ENCODE measurements at regions not wholly inside any gene's neighbourhood (a gene's known extent, or its start where the extent isn't known, plus 50 kb on each side); places are given as distances from the start of the nearest gene placed in this dataset.

- H3K9me3 ChIP-seq (ENCODE audit: control insufficient read depth, low read depth, low read length): no peaks in the 10 kb centered on the region
- H3K14ac ChIP-seq (ENCODE audit: insufficient read depth, low read length): no peak overlapping the region
- H4K91ac ChIP-seq (ENCODE audit: insufficient read length, low read depth, low read length): no peak overlapping the region
- no peak overlapping the region for H3K23ac ChIP-seq (ENCODE audit: insufficient read length, low read depth, low read length)
- no peak overlapping the region for H3T11ph ChIP-seq (ENCODE audit: low read length)
- H2AFZ ChIP-seq (ENCODE audit: low read length): no peak overlapping the region
- no peak overlapping the region for H2BK5ac ChIP-seq (ENCODE audit: insufficient read length, low read length)
- no peak overlapping the region for H2BK12ac ChIP-seq (ENCODE audit: insufficient read length, low read depth, low read length)
- no peaks in the 10 kb centered on the region for H3K79me2 ChIP-seq (ENCODE audit: insufficient read depth, low read length)
- no CpG with 5 or more reads among the region's 4 CpGs for WGBS (ENCODE audit: extremely low coverage, insufficient read length, low lambda C conversion rate)
- no peak overlapping the region for H2AK5ac ChIP-seq (ENCODE audit: insufficient read length, low read length)
- no peaks in the 10 kb centered on the region for H3K23me2 ChIP-seq (ENCODE audit: insufficient read length, low read depth, low read length, poor library complexity, severe bottlenecking)
- H4K5ac ChIP-seq (ENCODE audit: insufficient read length, low read depth, low read length): no peak overlapping the region
- TF ChIP-seq, protein P1, sequence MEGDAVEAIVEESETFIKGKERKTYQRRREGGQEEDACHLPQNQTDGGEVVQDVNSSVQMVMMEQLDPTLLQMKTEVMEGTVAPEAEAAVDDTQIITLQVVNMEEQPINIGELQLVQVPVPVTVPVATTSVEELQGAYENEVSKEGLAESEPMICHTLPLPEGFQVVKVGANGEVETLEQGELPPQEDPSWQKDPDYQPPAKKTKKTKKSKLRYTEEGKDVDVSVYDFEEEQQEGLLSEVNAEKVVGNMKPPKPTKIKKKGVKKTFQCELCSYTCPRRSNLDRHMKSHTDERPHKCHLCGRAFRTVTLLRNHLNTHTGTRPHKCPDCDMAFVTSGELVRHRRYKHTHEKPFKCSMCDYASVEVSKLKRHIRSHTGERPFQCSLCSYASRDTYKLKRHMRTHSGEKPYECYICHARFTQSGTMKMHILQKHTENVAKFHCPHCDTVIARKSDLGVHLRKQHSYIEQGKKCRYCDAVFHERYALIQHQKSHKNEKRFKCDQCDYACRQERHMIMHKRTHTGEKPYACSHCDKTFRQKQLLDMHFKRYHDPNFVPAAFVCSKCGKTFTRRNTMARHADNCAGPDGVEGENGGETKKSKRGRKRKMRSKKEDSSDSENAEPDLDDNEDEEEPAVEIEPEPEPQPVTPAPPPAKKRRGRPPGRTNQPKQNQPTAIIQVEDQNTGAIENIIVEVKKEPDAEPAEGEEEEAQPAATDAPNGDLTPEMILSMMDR (conservative IDR thresholded peaks at IDR 0.05): no peak
- H3K27ac ChIP-seq (ENCODE audit: insufficient read length, low read depth, low read length): no peak overlapping the region
- no peaks in the 10 kb centered on the region for H3K79me1 ChIP-seq (ENCODE audit: insufficient read depth, low read depth, low read length, poor library complexity, severe bottlenecking)
- H3K18ac ChIP-seq (ENCODE audit: insufficient read length, low read depth, low read length): no peak overlapping the region
- H2BK15ac ChIP-seq (ENCODE audit: low read depth, low read length): no peak overlapping the region
- H4K8ac ChIP-seq (replicated peaks; ENCODE audit: insufficient read length, low read depth, low read length): no peak overlapping the region
- no peak overlapping the region for H3K4me2 ChIP-seq (ENCODE audit: insufficient read depth, insufficient read length, low read length)
- Mint-ChIP-seq H3K27ac (no peak overlapping the region), H3K27me3 (ENCODE audit: low read depth) (no peaks in the 10 kb centered on the region; the same call in 1 of the 2 replicates), H3K4me1 (peaks cover 3 to 6% of the 10 kb centered on the region in 2 experiments; a peak in 2 of 4 replicates), H3K4me3 (no peak overlapping the region), H3K36me3 (ENCODE audit: insufficient read depth in 1 of 3, low read depth in 3 of 3) (no peaks in the 10 kb centered on the region), H3K9me3 (0 out of 5 replicates have a peak, but pooled peaks cover 0 to 2% of the 10 kb centered on the region in 2 experiments)
- H2BK20ac ChIP-seq (ENCODE audit: low read depth, low read length, poor library complexity, severe bottlenecking): no peak overlapping the region
- no peaks in the 10 kb centered on the region for H3K27me3 ChIP-seq (ENCODE audit: insufficient read depth, low read length)
- no peak overlapping the region for H3K9ac ChIP-seq (ENCODE audit: extremely low read depth, insufficient read length, low read length)
- no peak overlapping the region for H2BK120ac ChIP-seq (ENCODE audit: low read depth, low read length, poor library complexity, severe bottlenecking)
- DNase-seq: no peak
- no peak overlapping the region for H3K4ac ChIP-seq (ENCODE audit: low read depth, low read length)
- H3K56ac ChIP-seq (ENCODE audit: insufficient read length, low read depth, low read length): no peak overlapping the region
- no peaks in the 10 kb centered on the region for H4K20me1 ChIP-seq (ENCODE audit: control insufficient read depth, insufficient read depth, insufficient read length)
- H3K4me1 ChIP-seq (ENCODE audit: insufficient read depth, low read length): no peaks in the 10 kb centered on the region
Observed at GRCh38 chr10:6667150-6667549, 87.1 kb upstream of the PRKCQ start.

All from H9 (cell line).